A673 (cell line): ENCODE measurements at regions not wholly inside any gene's neighbourhood (a gene's known extent, or its start where the extent isn't known, plus 50 kb on each side); places are given as distances from the start of the nearest gene placed in this dataset.

Experiments used
- EZH2 ChIP-seq: fragments of 200-600 bp; sonication (generic); IDR thresholded peaks from 2 replicates; pipeline ENCODE4 v1.6.1; 2017; ENCODE audit warnings: borderline replicate concordance, low read depth, mild to moderate bottlenecking, mixed read lengths, antibody characterized with exemption, low read length; ENCODE audit not compliant: poor library complexity, severe bottlenecking
- TF ChIP-seq, protein P1 (sequence below): fragments of 300-800, 200-600 bp; sonication (generic); conservative IDR thresholded peaks from 2 replicates; pipeline ENCODE4 v1.5.1; 2017; ENCODE audit warnings: low read depth, mild to moderate bottlenecking, antibody characterized with exemption, low read length, moderate library complexity, mixed read lengths

DNA sequence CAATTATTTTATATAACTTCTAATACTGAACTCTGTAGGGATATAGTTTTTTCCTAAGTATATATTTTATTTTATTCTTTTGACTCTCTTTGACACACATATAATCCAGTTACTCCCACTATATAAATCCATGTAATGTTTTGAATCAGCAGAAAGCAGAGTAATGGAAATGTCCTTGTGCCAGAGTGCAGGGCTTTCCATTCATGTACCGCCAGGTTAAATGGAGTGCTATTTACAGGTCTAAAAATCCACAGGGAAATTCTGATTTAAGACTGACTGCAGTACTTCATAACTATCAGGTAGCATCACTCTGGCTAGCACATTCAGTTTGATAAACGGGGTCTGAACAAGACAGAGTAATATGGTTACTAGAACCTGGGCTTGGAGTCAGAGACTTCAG lies 626.8 kb downstream of the COL12A1 start:
- TF ChIP-seq, protein P1, sequence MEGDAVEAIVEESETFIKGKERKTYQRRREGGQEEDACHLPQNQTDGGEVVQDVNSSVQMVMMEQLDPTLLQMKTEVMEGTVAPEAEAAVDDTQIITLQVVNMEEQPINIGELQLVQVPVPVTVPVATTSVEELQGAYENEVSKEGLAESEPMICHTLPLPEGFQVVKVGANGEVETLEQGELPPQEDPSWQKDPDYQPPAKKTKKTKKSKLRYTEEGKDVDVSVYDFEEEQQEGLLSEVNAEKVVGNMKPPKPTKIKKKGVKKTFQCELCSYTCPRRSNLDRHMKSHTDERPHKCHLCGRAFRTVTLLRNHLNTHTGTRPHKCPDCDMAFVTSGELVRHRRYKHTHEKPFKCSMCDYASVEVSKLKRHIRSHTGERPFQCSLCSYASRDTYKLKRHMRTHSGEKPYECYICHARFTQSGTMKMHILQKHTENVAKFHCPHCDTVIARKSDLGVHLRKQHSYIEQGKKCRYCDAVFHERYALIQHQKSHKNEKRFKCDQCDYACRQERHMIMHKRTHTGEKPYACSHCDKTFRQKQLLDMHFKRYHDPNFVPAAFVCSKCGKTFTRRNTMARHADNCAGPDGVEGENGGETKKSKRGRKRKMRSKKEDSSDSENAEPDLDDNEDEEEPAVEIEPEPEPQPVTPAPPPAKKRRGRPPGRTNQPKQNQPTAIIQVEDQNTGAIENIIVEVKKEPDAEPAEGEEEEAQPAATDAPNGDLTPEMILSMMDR: no peak
- TF ChIP-seq EZH2: no peak
